HEK293 (cell line): ENCODE measurements at regions not wholly inside any gene's neighbourhood (a gene's known extent, or its start where the extent isn't known, plus 50 kb on each side); places are given as distances from the start of the nearest gene placed in this dataset.
A peak's percentile ranks its signal among the peaks of the same experiment; 100 is the strongest.

Source experiments
- CTCF ChIA-PET: fragments of 350-600 bp; formaldehyde crosslinking; extraction: SDS; loops from one replicate; lab custom pipeline; 2021; ENCODE audit warnings: antibody characterized with exemption; lab: Yijun Ruan, JAX
- POLR2A ChIA-PET: fragments of 300-600 bp; formaldehyde crosslinking; extraction: SDS; loops from one replicate; lab custom pipeline; 2020; ENCODE audit warnings: antibody characterized with exemption, inconsistent platforms; lab: Yijun Ruan, JAX
- H3K27ac ChIP-seq: fragments of 200-500 bp; sonication (Bioruptor generic); 2 replicates; pipeline ENCODE4 v1.5.1; 2014; ENCODE audit warnings: low read depth, low read length, control low read depth, inconsistent platforms; ENCODE audit errors: extremely low read depth
- H3K36me3 ChIP-seq, 2 experiments: fragments of 200-500 bp in 1 of 2; sonication (Bioruptor generic) in 1 of 2; 1 replicate in 1 of 2; 2 replicates in 1 of 2; pipeline ENCODE4 v1.5.1; 2014 to 2017; ENCODE audit warnings: inconsistent platforms in 2 of 2, low read length in 2 of 2; ENCODE audit not compliant: control insufficient read depth in 2 of 2, insufficient read depth in 1 of 2
- H3K4me1 ChIP-seq: fragments of 200-500 bp; sonication (Bioruptor generic); 2 replicates; pipeline ENCODE4 v1.5.1; 2014; ENCODE audit warnings: mild to moderate bottlenecking, low read length, inconsistent platforms; ENCODE audit not compliant: control insufficient read depth, insufficient read depth
- H3K4me3 ChIP-seq: 2 replicates; pipeline ENCODE4 v1.5.1; 2011; ENCODE audit warnings: low read depth, mild to moderate bottlenecking, control low read depth, low read length, moderate library complexity
- H3K9me3 ChIP-seq: fragments of 200-500 bp; sonication (Bioruptor generic); 2 replicates; pipeline ENCODE4 v1.5.1; 2014; ENCODE audit warnings: low read depth, low read length, inconsistent platforms; ENCODE audit not compliant: control insufficient read depth, insufficient read depth
- CTCF ChIP-seq: fragments of 450-650 bp; formaldehyde crosslinking; IDR thresholded peaks from 2 replicates; pipeline ENCODE4 v1.5.1; 2016; ENCODE audit warnings: missing biosample characterization, missing genetic modification characterization
- GLI4 ChIP-seq: fragments of 450-650 bp; formaldehyde crosslinking; IDR thresholded peaks from 2 replicates; pipeline ENCODE4 v1.5.1; 2016; ENCODE audit warnings: missing biosample characterization, missing genetic modification characterization
- KLF10 ChIP-seq: fragments of 450-650 bp; IDR thresholded peaks from 2 replicates; pipeline ENCODE4 v1.5.1; 2018; ENCODE audit warnings: missing biosample characterization, mild to moderate bottlenecking, missing genetic modification characterization
- OSR2 ChIP-seq: fragments of 450-650 bp; formaldehyde crosslinking; IDR thresholded peaks from 2 replicates; pipeline ENCODE4 v1.5.1; 2016; ENCODE audit warnings: missing biosample characterization, missing genetic modification characterization
- PBX3 ChIP-seq: sonication (generic); formaldehyde crosslinking; IDR thresholded peaks from 2 replicates; pipeline ENCODE4 v1.8.1; 2022; ENCODE audit warnings: mild to moderate bottlenecking, moderate library complexity, missing genetic modification reagents
- REST ChIP-seq: fragments of 450-650 bp; formaldehyde crosslinking; IDR thresholded peaks from 2 replicates; pipeline ENCODE4 v1.5.1; 2016; ENCODE audit warnings: missing biosample characterization, missing genetic modification characterization
- SP3 ChIP-seq: fragments of 450-650 bp; formaldehyde crosslinking; IDR thresholded peaks from 2 replicates; pipeline ENCODE4 v1.5.1; 2016; ENCODE audit warnings: missing biosample characterization, missing genetic modification characterization
- TRIM28 ChIP-seq: IDR thresholded peaks from 2 replicates; pipeline ENCODE4 v1.6.1; 2011; ENCODE audit warnings: low read length, control low read depth, borderline replicate concordance
- ZBTB17 ChIP-seq: fragments of 450-650 bp; formaldehyde crosslinking; IDR thresholded peaks from 2 replicates; pipeline ENCODE4 v1.5.1; 2016; ENCODE audit warnings: missing biosample characterization, missing genetic modification characterization
- ZBTB48 ChIP-seq: fragments of 450-650 bp; formaldehyde crosslinking; IDR thresholded peaks from 2 replicates; pipeline ENCODE4 v1.5.1; 2016; ENCODE audit warnings: missing biosample characterization, missing genetic modification characterization
- ZIC2 ChIP-seq: fragments of 450-650 bp; formaldehyde crosslinking; IDR thresholded peaks from 2 replicates; pipeline ENCODE4 v1.5.1; 2016; ENCODE audit warnings: missing biosample characterization, missing genetic modification characterization
- ZNF10 ChIP-seq: fragments of 450-650 bp; formaldehyde crosslinking; IDR thresholded peaks from 2 replicates; pipeline ENCODE4 v1.5.1; 2017; ENCODE audit warnings: missing biosample characterization, missing genetic modification characterization
- ZNF138 ChIP-seq: fragments of 450-650 bp; formaldehyde crosslinking; IDR thresholded peaks from 2 replicates; pipeline ENCODE4 v1.5.1; 2016; ENCODE audit warnings: missing biosample characterization, missing genetic modification characterization, borderline replicate concordance
- ZNF211 ChIP-seq: fragments of 450-650 bp; formaldehyde crosslinking; IDR thresholded peaks from 2 replicates; pipeline ENCODE4 v1.5.1; 2016; ENCODE audit warnings: low read depth, missing biosample characterization, missing genetic modification characterization
- ZNF23 ChIP-seq: fragments of 450-650 bp; formaldehyde crosslinking; IDR thresholded peaks from 2 replicates; pipeline ENCODE4 v1.5.1; 2016; ENCODE audit warnings: missing biosample characterization, missing genetic modification characterization, borderline replicate concordance
- ZNF366 ChIP-seq: fragments of 450-650 bp; formaldehyde crosslinking; conservative IDR thresholded peaks from 2 replicates; pipeline ENCODE4 v1.5.1; 2016; ENCODE audit warnings: missing biosample characterization, missing genetic modification characterization
- ZNF394 ChIP-seq: fragments of 450-650 bp; formaldehyde crosslinking; IDR thresholded peaks from 2 replicates; pipeline ENCODE4 v1.5.1; 2016; ENCODE audit warnings: missing biosample characterization, missing genetic modification characterization, mild to moderate bottlenecking, moderate library complexity, borderline replicate concordance
- ZNF561 ChIP-seq: fragments of 450-650 bp; IDR thresholded peaks from 2 replicates; pipeline ENCODE4 v1.5.1; 2018; ENCODE audit warnings: missing biosample characterization, missing genetic modification characterization, borderline replicate concordance
- ZNF629 ChIP-seq: fragments of 450-650 bp; formaldehyde crosslinking; IDR thresholded peaks from 2 replicates; pipeline ENCODE4 v1.5.1; 2017; ENCODE audit warnings: missing biosample characterization, missing genetic modification characterization
- ZNF776 ChIP-seq: fragments of 450-650 bp; formaldehyde crosslinking; IDR thresholded peaks from 2 replicates; pipeline ENCODE4 v1.5.0; 2017; ENCODE audit warnings: missing biosample characterization, missing genetic modification characterization, borderline replicate concordance
- ZSCAN23 ChIP-seq: fragments of 450-650 bp; formaldehyde crosslinking; IDR thresholded peaks from 2 replicates; pipeline ENCODE4 v1.5.1; 2016; ENCODE audit warnings: missing biosample characterization, missing genetic modification characterization

- no peaks in the 10 kb centered on the region for H3K9me3 ChIP-seq
- H3K36me3 ChIP-seq = no peaks in the 10 kb centered on the region
- POLR2A ChIA-PET = no interaction called here
- CTCF ChIA-PET = no interaction called here
- no peak overlapping the region for H3K4me3 ChIP-seq
- TF ChIP-seq SP3 (tag by site-specific recombination) = no peak
- no peak for TF ChIP-seq ZNF138 (tag by site-specific recombination)
- TF ChIP-seq ZNF776 (tag by site-specific recombination) = no peak
- no peak for TF ChIP-seq ZNF394 (tag by site-specific recombination)
- no peak for TF ChIP-seq CTCF (tag by site-specific recombination)
- no peak for TF ChIP-seq ZNF10 (tag by site-specific recombination)
- TF ChIP-seq ZNF23 (tag by site-specific recombination) = no peak
- no peak for TF ChIP-seq ZNF211 (tag by site-specific recombination)
- no peak for TF ChIP-seq ZNF629 (tag by site-specific recombination)
- no peak for TF ChIP-seq PBX3
- no peak for TF ChIP-seq ZSCAN23 (tag by site-specific recombination)
- TF ChIP-seq ZBTB48 = no peak
- no peak for TF ChIP-seq KLF10
- H3K4me1 ChIP-seq = no peaks in the 10 kb centered on the region
- no peak overlapping the region for H3K27ac ChIP-seq
These were observed 305.0 kb upstream of the ZNF32 start for GRCh38 chr10:43953672-43954071.

- no peaks in the 10 kb centered on the region for H3K36me3 ChIP-seq
- POLR2A ChIA-PET = no interaction called here
- no peak overlapping the region for H3K4me3 ChIP-seq
- no peak for TF ChIP-seq ZNF561
- TF ChIP-seq TRIM28 = 0 out of 2 replicates have a peak, but pooled peaks have one; percentile 28
- no peaks in the 10 kb centered on the region for H3K4me1 ChIP-seq
- H3K9me3 ChIP-seq = no peaks in the 10 kb centered on the region
- CTCF ChIA-PET = no interaction called here
- no peak overlapping the region for H3K27ac ChIP-seq
These were observed 304.1 kb upstream of the ZNF32 start for GRCh38 chr10:43952760-43953159.

- POLR2A ChIA-PET = no interaction called here
- H3K27ac ChIP-seq = no peak overlapping the region
- H3K4me1 ChIP-seq = no peaks in the 10 kb centered on the region
- no peaks in the 10 kb centered on the region for H3K36me3 ChIP-seq
- H3K9me3 ChIP-seq = no peaks in the 10 kb centered on the region
- TF ChIP-seq ZIC2 (tag by site-specific recombination) (no peak), GLI4 (tag by site-specific recombination) (no peak)
- TF ChIP-seq, all 188 proteins: peak for 0
- H3K4me3 ChIP-seq = no peak overlapping the region
- CTCF ChIA-PET = interaction anchor here (0.6 kb wide), 1 partner anchor 49 kb away, joined by 5 read pairs; no protein-coding TSS in a partner anchor
These were observed 300.7 kb upstream of the ZNF32 start for GRCh38 chr10:43949351-43949750.

GRCh38 chr10:43946445-43946844 lies 297.8 kb upstream of the ZNF32 start:
- Histone ChIP-seq H3K4me1 (no peaks in the 10 kb centered on the region), H3K4me3 (no peak overlapping the region), H3K27ac (no peak overlapping the region), H3K36me3 (no peaks in the 10 kb centered on the region), H3K9me3 (no peaks in the 10 kb centered on the region)
- POLR2A ChIA-PET = no interaction called here
- CTCF ChIA-PET = no interaction called here
- TF ChIP-seq ZNF366 (tag by site-specific recombination) (no peak), REST (tag by site-specific recombination) (no peak), ZNF23 (tag by site-specific recombination) (no peak), ZBTB17 (tag by site-specific recombination) (no peak), OSR2 (tag by site-specific recombination) (no peak)
